ENCODE measurements at regions not wholly inside any gene's neighbourhood (a gene's known extent, or its start where the extent isn't known, plus 50 kb on each side); places are given as distances from the start of the nearest gene placed in this dataset.

- Mint-ChIP-seq H3K27me3 (peaks cover 21% of the 10 kb centered on the region), H3K9me3 (no peaks in the 10 kb centered on the region), H3K4me1 (ENCODE audit: unreplicated experiment) (peaks cover 20% of the 10 kb centered on the region), H3K36me3 (no peaks in the 10 kb centered on the region), H3K27ac (no peak overlapping the region), H3K4me3 (no peak overlapping the region)
- TF ChIP-seq, protein P1, sequence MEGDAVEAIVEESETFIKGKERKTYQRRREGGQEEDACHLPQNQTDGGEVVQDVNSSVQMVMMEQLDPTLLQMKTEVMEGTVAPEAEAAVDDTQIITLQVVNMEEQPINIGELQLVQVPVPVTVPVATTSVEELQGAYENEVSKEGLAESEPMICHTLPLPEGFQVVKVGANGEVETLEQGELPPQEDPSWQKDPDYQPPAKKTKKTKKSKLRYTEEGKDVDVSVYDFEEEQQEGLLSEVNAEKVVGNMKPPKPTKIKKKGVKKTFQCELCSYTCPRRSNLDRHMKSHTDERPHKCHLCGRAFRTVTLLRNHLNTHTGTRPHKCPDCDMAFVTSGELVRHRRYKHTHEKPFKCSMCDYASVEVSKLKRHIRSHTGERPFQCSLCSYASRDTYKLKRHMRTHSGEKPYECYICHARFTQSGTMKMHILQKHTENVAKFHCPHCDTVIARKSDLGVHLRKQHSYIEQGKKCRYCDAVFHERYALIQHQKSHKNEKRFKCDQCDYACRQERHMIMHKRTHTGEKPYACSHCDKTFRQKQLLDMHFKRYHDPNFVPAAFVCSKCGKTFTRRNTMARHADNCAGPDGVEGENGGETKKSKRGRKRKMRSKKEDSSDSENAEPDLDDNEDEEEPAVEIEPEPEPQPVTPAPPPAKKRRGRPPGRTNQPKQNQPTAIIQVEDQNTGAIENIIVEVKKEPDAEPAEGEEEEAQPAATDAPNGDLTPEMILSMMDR (conservative IDR thresholded peaks at IDR 0.05): no peak
- no peak for DNase-seq (ENCODE audit: extremely low spot score, unreplicated experiment)
Observed at GRCh38 chr7:45350896-45351295, 193.3 kb downstream of the RAMP3 start.

DNA sequence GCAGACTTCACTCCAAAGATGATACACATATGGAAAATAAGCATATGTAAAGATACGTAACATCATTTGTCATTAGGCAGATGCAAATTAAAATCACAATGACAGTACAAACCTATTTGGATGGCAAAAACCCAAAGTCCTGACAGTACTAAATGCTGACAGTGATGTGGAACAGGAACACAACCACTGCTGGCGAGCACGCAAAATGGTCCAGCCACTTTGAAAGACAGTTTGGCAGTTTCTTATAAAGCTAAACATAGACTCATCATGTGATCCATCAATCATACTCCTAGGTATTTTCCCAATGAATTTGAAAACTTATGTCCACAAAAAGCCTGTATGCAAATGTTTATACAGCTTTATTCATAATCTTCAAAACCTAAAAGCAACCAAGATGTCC is 200.7 kb downstream of the RAMP3 start:
- no peak for DNase-seq (ENCODE audit: extremely low spot score, unreplicated experiment)
- Mint-ChIP-seq H3K9me3 (no peaks in the 10 kb centered on the region), H3K27me3 (peaks cover 29% of the 10 kb centered on the region), H3K4me1 (ENCODE audit: unreplicated experiment) (no peaks in the 10 kb centered on the region), H3K27ac (no peak overlapping the region), H3K36me3 (no peaks in the 10 kb centered on the region), H3K4me3 (no peak overlapping the region)
- TF ChIP-seq, protein P1 (conservative IDR thresholded peaks at IDR 0.05): no peak

GRCh38 chr7:45359250-45359649 is 201.7 kb downstream of the RAMP3 start:
- H3K27me3 Mint-ChIP-seq: peaks cover 25% of the 10 kb centered on the region
- TF ChIP-seq, protein P1 (conservative IDR thresholded peaks at IDR 0.05): no peak
- DNase-seq (ENCODE audit: extremely low spot score, unreplicated experiment): no peak
- no peak overlapping the region for H3K27ac Mint-ChIP-seq
- no peak overlapping the region for H3K4me3 Mint-ChIP-seq
- H3K4me1 Mint-ChIP-seq (ENCODE audit: unreplicated experiment): no peaks in the 10 kb centered on the region
- H3K36me3 Mint-ChIP-seq: no peaks in the 10 kb centered on the region
- no peaks in the 10 kb centered on the region for H3K9me3 Mint-ChIP-seq

DNA sequence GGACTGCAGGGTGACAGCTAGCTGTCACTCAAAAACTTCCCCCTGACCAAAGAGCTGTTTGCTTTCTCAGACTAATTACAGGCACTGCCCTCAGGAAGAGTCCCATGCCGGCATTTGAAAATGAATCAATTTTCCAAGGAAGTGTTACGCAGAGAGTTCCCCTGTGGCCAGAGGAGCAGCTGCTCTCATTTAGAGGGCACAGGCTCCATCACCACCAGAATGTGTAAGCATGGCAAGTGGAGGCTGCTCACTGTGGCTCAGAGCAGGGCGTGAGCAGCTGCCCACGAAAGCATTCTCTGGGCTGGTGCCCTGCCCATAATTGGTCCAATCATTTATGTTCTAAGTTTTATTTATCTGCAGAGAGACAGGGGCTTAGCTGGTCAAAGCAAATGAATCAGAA is 202.2 kb downstream of the RAMP3 start:
- Mint-ChIP-seq H3K4me3 (no peak overlapping the region), H3K4me1 (ENCODE audit: unreplicated experiment) (no peaks in the 10 kb centered on the region), H3K9me3 (no peaks in the 10 kb centered on the region), H3K27ac (no peak overlapping the region), H3K27me3 (peaks cover 25% of the 10 kb centered on the region), H3K36me3 (no peaks in the 10 kb centered on the region)
- no peak for DNase-seq (ENCODE audit: extremely low spot score, unreplicated experiment)
- TF ChIP-seq, protein P1 (conservative IDR thresholded peaks at IDR 0.05): no peak

DNA sequence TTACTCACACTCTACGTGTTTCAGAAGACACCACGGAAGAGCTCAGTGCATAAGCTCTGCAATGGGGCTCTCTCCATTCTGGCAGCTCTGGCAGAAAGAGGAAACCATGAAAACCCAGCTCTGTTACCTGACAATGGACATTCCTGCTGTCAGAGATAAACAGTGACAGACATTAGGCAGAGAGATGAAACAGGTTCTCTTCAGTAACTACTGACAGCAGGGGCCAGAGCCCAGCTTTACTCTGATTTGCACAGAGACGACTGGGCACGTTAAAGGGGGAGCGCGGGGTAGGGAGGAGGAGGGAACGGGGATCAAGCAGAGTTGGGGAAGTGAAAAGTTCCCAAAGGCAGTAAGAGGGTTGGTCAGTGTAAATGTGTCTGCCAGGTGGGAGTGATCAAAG is 206.1 kb downstream of the RAMP3 start:
- DNase-seq (ENCODE audit: extremely low spot score, unreplicated experiment): no peak
- Mint-ChIP-seq H3K9me3 (no peaks in the 10 kb centered on the region), H3K27ac (no peak overlapping the region), H3K27me3 (peaks cover 19% of the 10 kb centered on the region), H3K36me3 (no peaks in the 10 kb centered on the region), H3K4me3 (no peak overlapping the region), H3K4me1 (ENCODE audit: unreplicated experiment) (no peaks in the 10 kb centered on the region)
- TF ChIP-seq, protein P1 (conservative IDR thresholded peaks at IDR 0.05): no peak

GRCh38 chr7:45365341-45365740 is 207.8 kb downstream of the RAMP3 start:
- Mint-ChIP-seq H3K9me3 (no peaks in the 10 kb centered on the region), H3K4me1 (ENCODE audit: unreplicated experiment) (no peaks in the 10 kb centered on the region), H3K4me3 (no peak overlapping the region), H3K36me3 (no peaks in the 10 kb centered on the region), H3K27ac (no peak overlapping the region), H3K27me3 (peaks cover 13% of the 10 kb centered on the region)
- no peak for DNase-seq (ENCODE audit: extremely low spot score, unreplicated experiment)
- TF ChIP-seq, protein P1 (conservative IDR thresholded peaks at IDR 0.05): no peak
